Activated T-cell treated with anti-CD3 and anti-CD28 coated beads, Interleukin-2, amount 50 U/mL, for 4 hours (primary cell): ENCODE measurements at regions not wholly inside any gene's neighbourhood (a gene's known extent, or its start where the extent isn't known, plus 50 kb on each side); places are given as distances from the start of the nearest gene placed in this dataset.
A peak's percentile ranks its signal among the peaks of the same experiment; 100 is the strongest.
"Not testable (repeated sequence)": the region's sequence is repeated elsewhere in the genome, so short reads cannot be mapped to it uniquely, and the experiment has no call there.

Source experiments
- ATAC-seq, 2 donors: fragments of 200-7000 bp; cut with Tn5 transposase; one replicate each; pipeline ENCODE4 v1.10.0; 2021
- DNase-seq: peaks from one replicate; pipeline ENCODE4 v3.0.0-alpha.2; 2020
- H3K27me3 Mint-ChIP-seq: one replicate; pipeline ENCODE4 v1.8.0; 2021; ENCODE audit warnings: low read depth, mixed read lengths
- H3K36me3 Mint-ChIP-seq: one replicate; pipeline ENCODE4 v1.8.0; 2022; ENCODE audit warnings: mixed read lengths; ENCODE audit not compliant: insufficient read depth
- H3K4me1 Mint-ChIP-seq: one replicate; pipeline ENCODE4 v1.8.0; 2021; ENCODE audit warnings: low read depth, mixed read lengths
- H3K4me3 Mint-ChIP-seq: one replicate; pipeline ENCODE4 v1.8.0; 2021; ENCODE audit warnings: mild to moderate bottlenecking, moderate library complexity, mixed read lengths
- H3K9me3 Mint-ChIP-seq: one replicate; pipeline ENCODE4 v1.8.0; 2021; ENCODE audit warnings: mixed read lengths

DNA sequence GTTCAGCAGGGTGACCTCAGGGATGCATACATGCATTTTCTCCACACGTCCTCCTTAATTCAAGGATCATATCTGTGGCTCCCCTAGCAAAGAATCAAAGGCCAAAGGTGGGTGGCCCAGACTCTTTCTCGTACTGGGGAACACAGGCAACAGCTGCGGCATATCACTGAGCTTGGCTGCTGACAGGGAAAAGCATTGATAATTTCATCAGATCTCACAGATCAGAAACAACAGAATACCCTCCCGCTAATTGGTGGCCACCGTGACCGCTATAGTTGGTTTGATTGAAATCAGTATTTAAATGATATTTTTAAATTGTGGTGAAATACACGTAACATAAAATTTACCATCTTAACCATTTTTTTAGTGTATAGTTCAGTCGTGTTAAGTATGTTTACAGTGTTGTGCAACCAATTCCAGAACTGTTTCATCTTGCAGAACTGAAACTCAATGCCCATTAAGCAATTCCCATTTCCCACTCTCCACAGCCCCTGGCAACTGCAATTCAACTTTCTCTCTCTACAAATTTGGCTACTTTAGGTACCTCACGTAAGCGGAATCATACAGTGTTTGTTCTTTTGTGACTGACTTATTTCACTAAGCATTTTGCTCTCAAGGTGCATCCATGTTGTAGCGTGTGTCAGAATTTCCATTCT, 74.7 kb upstream of the TMEM170B start:
- ATAC-seq (no peak), DNase-seq (no peak)
- H3K36me3 Mint-ChIP-seq: no peaks in the 10 kb centered on the region

DNA sequence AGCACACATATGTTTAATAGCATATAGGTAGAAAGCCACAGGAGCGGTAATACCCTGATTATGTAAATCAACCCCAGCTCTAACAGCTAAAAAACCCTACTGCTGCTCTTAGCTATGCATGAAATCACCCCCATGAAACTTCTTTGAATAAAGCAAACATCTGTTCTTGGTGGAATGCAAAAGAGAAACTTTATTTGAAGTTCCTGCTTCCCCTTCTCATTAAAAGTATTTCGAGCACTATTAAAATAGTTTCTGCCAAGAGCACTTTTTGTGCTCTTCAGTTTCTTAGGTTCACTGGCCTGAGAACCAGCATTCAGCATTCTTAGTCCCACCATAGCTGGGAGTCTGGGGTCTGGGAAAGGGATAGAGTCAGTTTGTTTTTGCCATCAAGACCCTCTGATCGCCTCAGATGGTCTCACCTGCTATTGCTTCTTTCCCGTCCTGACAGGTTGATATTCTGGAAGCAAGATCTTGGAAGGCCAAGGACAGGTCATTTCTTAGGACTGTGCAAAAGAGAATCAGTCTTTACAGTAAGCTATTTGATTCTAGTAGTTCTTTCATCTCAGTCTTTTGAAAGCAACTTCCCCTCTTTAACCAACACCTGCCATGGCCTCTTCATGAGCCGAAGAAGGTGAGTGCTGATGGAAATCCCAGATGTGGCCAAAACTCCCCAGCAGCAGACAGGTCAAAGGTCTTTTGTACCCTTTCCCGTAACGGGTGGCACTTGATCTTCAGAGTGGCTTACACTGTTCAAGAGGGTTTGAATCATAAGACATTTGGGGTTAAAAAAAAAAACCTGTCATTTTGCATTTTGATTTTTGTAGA, 76.5 kb upstream of the TMEM170B start:
- Mint-ChIP-seq H3K36me3 (no peaks in the 10 kb centered on the region), H3K9me3 (peaks cover under 1% of the 10 kb centered on the region), H3K4me1 (peaks cover 31% of the 10 kb centered on the region), H3K4me3 (peak overlapping the region; percentile 48), H3K27me3 (no peaks in the 10 kb centered on the region)
- DNase-seq (no peak), ATAC-seq (peak; percentile 70 to 74)

More for the DNA sequence above, 74.7 kb upstream of the TMEM170B start:
- Mint-ChIP-seq H3K9me3 (no peaks in the 10 kb centered on the region), H3K4me1 (peaks cover 31% of the 10 kb centered on the region), H3K4me3 (no peak overlapping the region), H3K27me3 (no peaks in the 10 kb centered on the region)

DNA sequence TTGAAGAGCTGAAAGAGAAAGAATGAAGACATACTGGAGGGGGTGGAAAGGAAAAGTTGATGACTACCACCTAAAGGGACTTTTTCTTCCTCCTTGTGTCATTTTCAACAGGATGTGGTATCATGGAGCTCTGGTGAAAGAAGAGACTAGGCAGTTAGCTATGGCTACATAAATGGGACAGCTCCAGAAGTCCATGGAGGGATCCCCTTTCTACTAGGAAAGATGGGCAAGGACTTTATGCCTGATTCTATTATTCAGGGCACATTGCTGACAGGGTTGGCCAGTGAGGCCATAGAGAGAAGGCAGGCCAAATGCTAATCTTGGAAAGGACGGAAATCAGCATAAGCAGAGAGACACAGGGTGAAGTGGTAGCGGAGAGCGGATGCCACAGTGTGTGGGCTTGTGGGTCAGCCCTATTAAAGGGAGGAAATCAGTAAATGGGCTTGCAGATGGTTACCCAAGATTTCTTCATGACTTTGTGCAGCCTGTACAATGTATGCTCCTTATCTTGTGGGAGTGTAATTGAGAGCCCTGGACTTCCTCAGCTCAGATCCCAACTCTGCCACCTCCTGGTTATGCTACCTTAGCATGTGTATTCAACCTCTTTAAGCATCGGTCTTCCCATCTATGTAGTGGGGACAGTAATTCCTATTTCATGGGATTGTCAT, 77.4 kb upstream of the TMEM170B start:
- DNase-seq: no peak
- peaks cover 6% of the 10 kb centered on the region for H3K9me3 Mint-ChIP-seq
- H3K27me3 Mint-ChIP-seq: no peaks in the 10 kb centered on the region
- H3K4me3 Mint-ChIP-seq: peak overlapping the region; percentile 51
- ATAC-seq: peak; percentile 78
- no peaks in the 10 kb centered on the region for H3K36me3 Mint-ChIP-seq
- peaks cover 31% of the 10 kb centered on the region for H3K4me1 Mint-ChIP-seq

DNA sequence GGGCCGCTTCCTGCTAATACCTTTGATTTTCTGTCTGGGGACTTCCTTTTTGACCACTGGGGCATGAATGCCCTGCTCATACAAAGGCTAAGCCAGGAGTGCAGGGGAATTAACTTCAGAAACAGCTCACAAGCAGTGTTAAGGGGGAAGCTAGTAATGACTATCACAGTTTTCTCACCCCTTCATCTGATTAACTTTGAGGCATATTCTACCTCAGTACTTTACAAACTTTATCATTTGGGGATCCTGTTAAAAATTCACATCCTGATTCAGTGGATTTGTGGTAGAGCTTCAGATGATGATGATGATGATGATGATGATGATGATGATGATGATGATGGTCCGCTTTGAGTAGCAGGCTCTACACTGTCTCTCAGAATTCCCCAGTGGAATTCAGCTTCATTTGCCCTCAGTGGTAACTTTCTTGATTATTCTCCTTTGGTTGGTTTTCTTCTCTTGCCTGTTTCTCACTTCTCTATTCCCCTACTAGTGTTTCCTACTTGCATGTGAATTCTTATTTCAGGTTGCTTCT, 78.4 kb upstream of the TMEM170B start:
- Mint-ChIP-seq H3K36me3 (no peaks in the 10 kb centered on the region), H3K27me3 (peaks cover 5% of the 10 kb centered on the region), H3K4me3 (peak overlapping the region; percentile 6), H3K4me1 (peaks cover 34% of the 10 kb centered on the region), H3K9me3 (peaks cover 6% of the 10 kb centered on the region)
- DNase-seq (no peak), ATAC-seq (peak; percentile 51 to 59)

DNA sequence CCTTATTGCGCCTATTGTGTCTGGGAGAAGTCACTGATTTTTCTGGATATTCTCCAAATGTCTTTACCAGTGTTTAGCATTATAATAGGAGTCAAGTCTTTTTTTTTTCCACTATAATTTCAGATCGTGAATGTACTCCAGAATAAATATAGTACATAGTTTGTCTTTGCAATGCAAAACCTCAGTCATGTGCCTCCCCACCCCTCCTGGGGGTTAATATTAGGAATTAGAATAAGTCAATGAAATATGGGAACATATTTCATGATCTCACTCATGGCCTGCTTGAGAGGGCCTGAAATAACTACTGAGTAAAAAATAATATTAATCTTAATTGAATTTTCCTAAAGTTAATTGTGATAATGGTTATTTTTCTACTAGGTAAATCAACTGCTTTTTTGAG, 79.0 kb upstream of the TMEM170B start:
- Mint-ChIP-seq H3K9me3 (peaks cover 6% of the 10 kb centered on the region), H3K4me3 (no peak overlapping the region), H3K27me3 (peaks cover 5% of the 10 kb centered on the region), H3K4me1 (peaks cover 34% of the 10 kb centered on the region), H3K36me3 (no peaks in the 10 kb centered on the region)
- ATAC-seq (no peak), DNase-seq (no peak)

DNA sequence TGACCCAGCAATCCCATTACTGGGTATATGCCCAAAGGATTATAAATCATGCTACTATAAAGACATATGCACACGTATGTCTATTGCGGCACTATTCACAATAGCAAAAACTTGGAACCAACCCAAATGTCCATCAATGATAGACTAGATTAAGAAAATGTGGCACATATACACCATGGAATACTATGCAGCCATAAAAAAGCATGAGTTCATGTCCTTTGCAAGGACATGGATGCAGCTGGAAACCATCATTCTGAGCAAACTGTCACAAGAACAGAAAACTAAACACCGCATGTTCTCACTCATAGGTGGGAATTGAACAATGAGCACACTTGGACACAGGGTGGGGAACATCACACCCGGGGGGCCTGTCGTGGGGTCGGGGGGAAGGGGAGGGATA, 80.1 kb upstream of the TMEM170B start:
- DNase-seq, H3K9me3 Mint-ChIP-seq, ATAC-seq, H3K4me3 Mint-ChIP-seq, H3K27me3 Mint-ChIP-seq, H3K36me3 Mint-ChIP-seq: not testable (repeated sequence)
- H3K4me1 Mint-ChIP-seq: peaks cover 34% of the 10 kb centered on the region

DNA sequence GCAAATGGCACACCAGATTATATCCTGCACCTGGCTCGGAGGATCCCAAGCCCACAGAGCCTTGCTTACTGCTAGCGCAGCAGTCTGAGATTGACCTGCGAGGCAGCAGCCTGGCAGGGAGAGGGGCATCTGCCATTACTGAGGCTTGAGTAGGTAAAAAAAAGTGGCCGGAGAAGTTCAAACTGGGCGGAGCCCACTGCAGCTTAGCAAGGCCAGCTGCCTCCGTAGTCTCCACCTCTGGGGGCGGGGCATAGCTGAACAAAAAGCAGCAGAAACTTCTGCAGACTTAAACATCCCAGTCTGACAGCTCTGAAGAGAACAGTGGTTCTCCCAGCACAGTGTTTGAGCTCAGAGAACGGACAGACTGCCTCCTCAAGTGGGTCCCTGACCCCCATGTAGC, 85.4 kb upstream of the TMEM170B start:
- not testable (repeated sequence) for H3K36me3 Mint-ChIP-seq, ATAC-seq, H3K9me3 Mint-ChIP-seq, H3K27me3 Mint-ChIP-seq, H3K4me3 Mint-ChIP-seq, DNase-seq
- peaks cover 15% of the 10 kb centered on the region for H3K4me1 Mint-ChIP-seq

DNA sequence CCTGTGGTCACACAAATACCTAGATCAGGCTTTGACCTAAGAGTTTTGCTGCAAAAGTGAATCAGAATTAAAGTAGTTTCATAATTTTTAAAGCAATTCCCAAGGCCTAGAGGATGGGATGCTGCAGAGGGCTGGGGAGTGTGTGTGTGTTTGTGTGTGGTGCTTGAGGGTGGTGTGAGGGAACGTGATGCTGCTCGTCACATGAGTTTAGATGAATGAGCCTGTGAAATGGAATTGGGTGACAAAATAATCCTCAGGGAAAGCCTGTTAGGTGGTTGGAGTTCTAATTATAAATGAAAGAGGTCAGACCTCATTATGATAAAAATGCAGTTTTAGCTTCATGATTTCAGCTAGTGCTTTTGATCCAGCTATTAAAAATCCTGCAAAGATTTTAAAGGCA, 87.5 kb upstream of the TMEM170B start:
- Mint-ChIP-seq H3K36me3 (peaks cover 2% of the 10 kb centered on the region), H3K27me3 (peaks cover 5% of the 10 kb centered on the region), H3K4me1 (peaks cover 25% of the 10 kb centered on the region), H3K4me3 (no peak overlapping the region), H3K9me3 (no peaks in the 10 kb centered on the region)
- ATAC-seq: no peak
- no peak for DNase-seq

DNA sequence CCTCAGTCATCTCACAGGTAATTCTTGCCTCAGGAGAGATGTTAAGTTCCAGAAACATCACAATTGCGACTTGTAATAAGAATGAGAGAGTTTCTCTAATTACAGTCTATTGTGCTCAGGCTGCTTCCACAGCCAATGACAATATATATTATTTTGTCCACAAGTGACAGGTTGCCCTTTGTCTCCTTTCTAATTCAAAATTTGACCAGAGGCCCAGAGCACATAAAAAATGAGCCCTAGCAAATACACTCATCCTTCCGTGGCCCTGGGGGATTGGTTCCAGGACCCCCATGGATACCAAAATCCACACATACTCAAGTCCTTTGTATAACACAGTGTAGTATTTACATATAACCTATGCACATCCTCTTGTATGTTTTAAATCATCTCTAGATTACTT, 88.1 kb upstream of the TMEM170B start:
- no peak for DNase-seq
- H3K4me3 Mint-ChIP-seq: no peak overlapping the region
- peaks cover 2% of the 10 kb centered on the region for H3K27me3 Mint-ChIP-seq
- H3K9me3 Mint-ChIP-seq: no peaks in the 10 kb centered on the region
- no peak for ATAC-seq
- H3K36me3 Mint-ChIP-seq: peaks cover 2% of the 10 kb centered on the region
- peaks cover 29% of the 10 kb centered on the region for H3K4me1 Mint-ChIP-seq

DNA sequence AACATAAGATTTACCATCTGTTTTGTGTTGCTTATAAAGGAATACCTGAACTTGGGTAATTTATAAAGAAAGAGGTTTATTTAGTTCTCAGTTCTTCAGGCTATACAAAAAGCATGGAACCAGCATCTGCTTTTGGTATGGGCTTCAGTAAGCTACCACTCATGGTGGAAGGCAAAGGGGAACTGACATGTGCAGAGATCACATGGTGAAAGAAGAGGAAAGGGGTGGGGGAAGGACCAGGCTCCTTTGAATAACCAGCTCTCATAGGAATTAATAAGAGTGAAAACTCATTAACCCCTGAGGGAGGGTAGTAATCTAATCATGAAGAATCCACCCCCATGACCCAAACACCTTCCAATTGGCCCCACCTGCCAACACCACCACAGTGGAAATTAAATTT, 89.5 kb upstream of the TMEM170B start:
- Mint-ChIP-seq H3K9me3 (no peaks in the 10 kb centered on the region), H3K27me3 (no peaks in the 10 kb centered on the region), H3K4me3 (no peak overlapping the region), H3K4me1 (peaks cover 29% of the 10 kb centered on the region), H3K36me3 (peaks cover 2% of the 10 kb centered on the region)
- ATAC-seq: no peak
- DNase-seq: no peak

DNA sequence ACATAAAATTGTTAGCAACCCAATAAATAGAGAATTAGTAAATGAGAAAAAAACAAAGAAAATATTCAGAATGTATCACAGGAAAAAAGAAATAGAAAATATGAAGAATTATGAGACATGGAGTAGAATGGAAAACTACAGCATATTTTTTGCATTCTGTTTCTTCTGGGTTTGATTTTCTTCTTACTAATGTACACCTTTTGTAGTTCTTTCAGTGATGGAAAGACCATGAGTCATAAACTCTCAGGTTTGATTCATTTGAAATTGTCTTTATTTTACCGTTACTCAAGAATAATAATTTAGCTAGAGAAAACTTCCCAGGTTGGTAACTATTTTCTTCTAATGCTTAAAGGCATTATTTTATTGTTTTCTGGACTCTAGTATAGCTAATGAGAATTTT, 90.3 kb upstream of the TMEM170B start:
- H3K9me3 Mint-ChIP-seq: no peaks in the 10 kb centered on the region
- no peak overlapping the region for H3K4me3 Mint-ChIP-seq
- no peaks in the 10 kb centered on the region for H3K27me3 Mint-ChIP-seq
- ATAC-seq: peak in 1 of 2 donors; percentile 34
- peaks cover 2% of the 10 kb centered on the region for H3K36me3 Mint-ChIP-seq
- peaks cover 31% of the 10 kb centered on the region for H3K4me1 Mint-ChIP-seq
- no peak for DNase-seq

DNA sequence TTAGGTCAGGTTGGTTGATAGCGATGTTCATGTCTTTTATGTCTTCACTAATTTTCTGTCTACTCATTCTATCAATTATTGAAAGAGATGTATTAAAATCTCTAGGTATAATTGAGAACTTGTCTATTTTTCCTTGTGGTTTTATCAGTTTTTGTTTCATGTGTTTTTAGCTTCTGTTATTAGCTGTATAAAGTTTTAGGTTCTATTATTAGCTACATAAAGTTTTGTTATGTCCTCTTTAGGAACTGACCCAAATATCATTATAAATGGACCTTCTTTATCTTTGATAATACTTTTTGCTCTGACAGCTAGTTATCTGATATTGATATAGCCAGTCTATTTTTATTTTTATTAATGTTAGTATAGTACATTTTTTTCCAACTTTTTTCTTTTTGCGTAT, 92.4 kb upstream of the TMEM170B start:
- no peaks in the 10 kb centered on the region for H3K9me3 Mint-ChIP-seq
- H3K4me1 Mint-ChIP-seq: peaks cover 31% of the 10 kb centered on the region

DNA sequence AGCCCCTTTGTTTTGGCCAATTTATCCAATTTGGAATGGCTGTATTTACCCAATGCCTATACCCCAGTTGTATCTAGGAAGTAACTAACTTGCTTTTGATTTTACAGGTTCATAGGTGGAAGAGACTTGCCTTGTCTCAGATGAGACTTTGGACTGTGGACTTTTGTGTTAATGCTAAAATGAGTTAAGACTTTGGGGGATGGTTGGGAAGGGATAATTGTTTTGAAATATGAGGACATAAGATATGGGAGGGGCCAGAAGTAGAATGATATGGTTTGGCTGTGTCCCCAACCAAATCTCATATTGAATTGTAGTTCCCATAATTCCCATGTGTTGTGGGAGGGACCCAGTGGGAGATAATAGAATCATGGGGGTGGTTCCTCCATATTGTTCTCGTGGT, 94.4 kb upstream of the TMEM170B start:
- not testable (repeated sequence) for H3K36me3 Mint-ChIP-seq, DNase-seq, H3K9me3 Mint-ChIP-seq, H3K27me3 Mint-ChIP-seq, H3K4me3 Mint-ChIP-seq, ATAC-seq
- H3K4me1 Mint-ChIP-seq: peaks cover 30% of the 10 kb centered on the region

More for the DNA sequence above, 92.4 kb upstream of the TMEM170B start:
- no peaks in the 10 kb centered on the region for H3K27me3 Mint-ChIP-seq
- H3K4me3 Mint-ChIP-seq: no peak overlapping the region
- ATAC-seq: no peak
- no peak for DNase-seq
- H3K36me3 Mint-ChIP-seq: peaks cover 2% of the 10 kb centered on the region

DNA sequence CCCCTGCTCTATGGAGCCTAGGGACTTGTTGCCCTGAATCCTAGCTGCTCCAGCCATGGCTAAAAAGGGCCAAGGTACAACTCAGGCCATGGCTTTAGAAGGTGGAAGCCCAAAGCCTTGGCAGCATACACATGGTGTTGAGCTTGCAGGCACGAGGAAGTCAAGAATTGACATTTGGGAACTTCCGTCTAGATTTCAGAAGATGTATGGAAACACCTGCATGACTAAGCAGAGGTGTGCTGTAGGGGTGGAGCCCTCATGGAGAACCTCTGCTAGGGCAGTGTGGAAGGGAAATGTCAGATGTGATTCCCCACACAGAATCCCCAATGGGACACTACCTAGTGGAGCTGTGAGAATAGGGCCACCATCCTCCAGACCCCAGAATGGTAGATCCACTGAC, 95.1 kb upstream of the TMEM170B start:
- H3K4me1 Mint-ChIP-seq: peaks cover 26% of the 10 kb centered on the region
- peaks cover 2% of the 10 kb centered on the region for H3K36me3 Mint-ChIP-seq

More for the DNA sequence above, 95.1 kb upstream of the TMEM170B start:
- Mint-ChIP-seq H3K4me3 (no peak overlapping the region), H3K9me3 (no peaks in the 10 kb centered on the region), H3K27me3 (no peaks in the 10 kb centered on the region)
- DNase-seq (no peak), ATAC-seq (no peak)
